Neural progenitor cell (in vitro differentiated cells): ENCODE measurements at regions not wholly inside any gene's neighbourhood (a gene's known extent, or its start where the extent isn't known, plus 50 kb on each side); places are given as distances from the start of the nearest gene placed in this dataset.

ENCODE experiments used
- DNase-seq: peaks from one replicate; pipeline ENCODE4 v3.0.0-alpha.2; 2016; ENCODE audit warnings: low spot score
- H2AFZ ChIP-seq: fragments of 200-600 bp; sonication (generic); replicated peaks from 2 replicates; pipeline ENCODE4 v1.6.1; 2016; ENCODE audit warnings: antibody characterized with exemption
- H3F3A ChIP-seq: fragments of 200-600 bp; sonication (generic); 2 replicates; pipeline ENCODE4 v1.6.1; 2016; ENCODE audit warnings: antibody characterized with exemption, low read depth
- H3K27ac ChIP-seq: fragments of 200-600 bp; sonication (generic); 2 replicates; pipeline ENCODE4 v1.5.1; 2016; ENCODE audit warnings: mild to moderate bottlenecking
- H3K27me3 ChIP-seq: fragments of 200-600 bp; sonication (generic); 2 replicates; pipeline ENCODE4 v1.6.1; 2016; ENCODE audit warnings: mild to moderate bottlenecking, moderate library complexity
- H3K36me3 ChIP-seq: fragments of 200-600 bp; sonication (generic); 2 replicates; pipeline ENCODE4 v1.5.1; 2016
- H3K4me1 ChIP-seq: fragments of 200-600 bp; sonication (generic); 2 replicates; pipeline ENCODE4 v1.6.1; 2016; ENCODE audit warnings: mixed run types
- H3K4me2 ChIP-seq: fragments of 200-600 bp; sonication (generic); 2 replicates; pipeline ENCODE4 v1.6.1; 2016
- H3K4me3 ChIP-seq: fragments of 200-600 bp; sonication (generic); 2 replicates; pipeline ENCODE4 v1.5.1; 2016
- H3K79me2 ChIP-seq: fragments of 200-600 bp; sonication (generic); 2 replicates; pipeline ENCODE4 v1.6.1; 2016; ENCODE audit warnings: low read depth
- H3K9ac ChIP-seq: fragments of 200-600 bp; sonication (generic); 2 replicates; pipeline ENCODE4 v1.6.1; 2016
- H3K9me3 ChIP-seq: fragments of 200-600 bp; sonication (generic); 2 replicates; pipeline ENCODE4 v1.5.1; 2016; ENCODE audit warnings: low read depth
- H4K20me1 ChIP-seq: fragments of 200-600 bp; sonication (generic); 2 replicates; pipeline ENCODE4 v1.6.1; 2016; ENCODE audit warnings: low read depth
- H3K27ac Mint-ChIP-seq: 3 replicates; pipeline ENCODE4 v1.8.0; 2021; ENCODE audit warnings: mixed read lengths
- H3K27me3 Mint-ChIP-seq: 2 replicates; pipeline ENCODE4 v1.8.0; 2022; ENCODE audit warnings: low read depth, mild to moderate bottlenecking, inconsistent platforms, moderate library complexity, mixed read lengths; ENCODE audit not compliant: insufficient read depth
- H3K36me3 Mint-ChIP-seq: 3 replicates; pipeline ENCODE4 v1.8.0; 2021; ENCODE audit warnings: mixed read lengths
- H3K4me1 Mint-ChIP-seq: 3 replicates; pipeline ENCODE4 v1.8.0; 2021; ENCODE audit warnings: mixed read lengths
- H3K4me3 Mint-ChIP-seq: 3 replicates; pipeline ENCODE4 v1.8.0; 2021; ENCODE audit warnings: mild to moderate bottlenecking, moderate library complexity, mixed read lengths
- H3K9me3 Mint-ChIP-seq: 3 replicates; pipeline ENCODE4 v1.8.0; 2020; ENCODE audit warnings: mixed read lengths
- EZH2 ChIP-seq: fragments of 200-600 bp; sonication (generic); IDR thresholded peaks from 2 replicates; pipeline ENCODE4 v1.6.1; 2017; ENCODE audit warnings: antibody characterized with exemption, mild to moderate bottlenecking, moderate library complexity
- EZH2phosphoT487 ChIP-seq: fragments of 200-600 bp; sonication (generic); IDR thresholded peaks from 2 replicates; pipeline ENCODE4 v1.6.1; 2017; ENCODE audit warnings: antibody characterized with exemption
- TF ChIP-seq, protein P1 (sequence below): fragments of 200-600 bp; sonication (generic); IDR thresholded peaks from 2 replicates; pipeline ENCODE4 v1.5.1; 2017; ENCODE audit warnings: antibody characterized with exemption, mild to moderate bottlenecking

GRCh38 chr9:117535973-117536372 lies 121.1 kb upstream of the ASTN2 start:
- no peaks in the 10 kb centered on the region for H3K36me3 Mint-ChIP-seq

DNA sequence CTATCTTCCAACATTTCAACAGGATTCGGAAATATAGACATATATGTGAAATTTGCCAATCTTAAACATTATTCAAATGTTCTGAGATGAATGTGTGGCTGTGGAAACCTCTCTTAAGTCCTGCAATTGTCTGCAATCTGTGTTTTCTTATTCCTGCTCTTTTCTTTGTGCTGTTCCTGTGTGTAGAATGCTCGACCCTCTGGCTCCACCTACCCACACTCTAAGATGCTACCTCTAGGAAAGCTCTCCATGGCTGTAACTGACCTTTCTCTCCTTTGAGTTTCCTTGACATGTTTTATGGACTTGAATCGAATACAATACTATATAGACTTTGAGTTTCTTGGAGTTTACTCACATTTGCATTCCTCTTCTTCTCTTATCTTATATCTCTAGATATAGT lies 120.6 kb upstream of the ASTN2 start:
- Histone ChIP-seq H3K4me2 (no peak overlapping the region), H3K27ac (no peak overlapping the region), H3K27me3 (no peaks in the 10 kb centered on the region), H3K36me3 (no peaks in the 10 kb centered on the region), H4K20me1 (no peaks in the 10 kb centered on the region), H2AFZ (peak overlapping the region; percentile 99), H3K4me3 (no peak overlapping the region), H3K9ac (no peak overlapping the region), H3K79me2 (no peaks in the 10 kb centered on the region), H3F3A (no peaks in the 10 kb centered on the region), H3K9me3 (no peaks in the 10 kb centered on the region), H3K4me1 (peaks cover 9% of the 10 kb centered on the region)
- no peaks in the 10 kb centered on the region for H3K4me1 Mint-ChIP-seq
- no peak for TF ChIP-seq EZH2
- TF ChIP-seq, protein P1, sequence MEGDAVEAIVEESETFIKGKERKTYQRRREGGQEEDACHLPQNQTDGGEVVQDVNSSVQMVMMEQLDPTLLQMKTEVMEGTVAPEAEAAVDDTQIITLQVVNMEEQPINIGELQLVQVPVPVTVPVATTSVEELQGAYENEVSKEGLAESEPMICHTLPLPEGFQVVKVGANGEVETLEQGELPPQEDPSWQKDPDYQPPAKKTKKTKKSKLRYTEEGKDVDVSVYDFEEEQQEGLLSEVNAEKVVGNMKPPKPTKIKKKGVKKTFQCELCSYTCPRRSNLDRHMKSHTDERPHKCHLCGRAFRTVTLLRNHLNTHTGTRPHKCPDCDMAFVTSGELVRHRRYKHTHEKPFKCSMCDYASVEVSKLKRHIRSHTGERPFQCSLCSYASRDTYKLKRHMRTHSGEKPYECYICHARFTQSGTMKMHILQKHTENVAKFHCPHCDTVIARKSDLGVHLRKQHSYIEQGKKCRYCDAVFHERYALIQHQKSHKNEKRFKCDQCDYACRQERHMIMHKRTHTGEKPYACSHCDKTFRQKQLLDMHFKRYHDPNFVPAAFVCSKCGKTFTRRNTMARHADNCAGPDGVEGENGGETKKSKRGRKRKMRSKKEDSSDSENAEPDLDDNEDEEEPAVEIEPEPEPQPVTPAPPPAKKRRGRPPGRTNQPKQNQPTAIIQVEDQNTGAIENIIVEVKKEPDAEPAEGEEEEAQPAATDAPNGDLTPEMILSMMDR, result peak; percentile 44
- no peak overlapping the region for H3K4me3 Mint-ChIP-seq
- peaks cover 2% of the 10 kb centered on the region for H3K27me3 Mint-ChIP-seq
- H3K27ac Mint-ChIP-seq, result no peak overlapping the region
- no peaks in the 10 kb centered on the region for H3K36me3 Mint-ChIP-seq
- DNase-seq, result peak; percentile 51
- no peaks in the 10 kb centered on the region for H3K9me3 Mint-ChIP-seq

More at GRCh38 chr9:117535973-117536372, 121.1 kb upstream of the ASTN2 start:
- Histone ChIP-seq H3K27me3 (no peaks in the 10 kb centered on the region), H3K79me2 (no peaks in the 10 kb centered on the region), H4K20me1 (no peaks in the 10 kb centered on the region), H3K4me3 (no peak overlapping the region), H3F3A (no peaks in the 10 kb centered on the region), H2AFZ (no peak overlapping the region), H3K4me2 (no peak overlapping the region), H3K27ac (no peak overlapping the region), H3K9me3 (no peaks in the 10 kb centered on the region), H3K36me3 (no peaks in the 10 kb centered on the region), H3K9ac (no peak overlapping the region), H3K4me1 (peaks cover 9% of the 10 kb centered on the region)
- no peaks in the 10 kb centered on the region for H3K9me3 Mint-ChIP-seq
- H3K4me3 Mint-ChIP-seq, result no peak overlapping the region
- DNase-seq, result no peak
- TF ChIP-seq EZH2phosphoT487, result no peak
- TF ChIP-seq, protein P1, result no peak
- TF ChIP-seq EZH2, result no peak
- H3K27me3 Mint-ChIP-seq, result peaks cover 2% of the 10 kb centered on the region
- H3K27ac Mint-ChIP-seq, result no peak overlapping the region
- H3K4me1 Mint-ChIP-seq, result no peaks in the 10 kb centered on the region

GRCh38 chr9:117528225-117528624 lies 113.4 kb upstream of the ASTN2 start:
- H3K9me3 Mint-ChIP-seq, result no peaks in the 10 kb centered on the region
- H2AFZ ChIP-seq, result no peak overlapping the region
- no peaks in the 10 kb centered on the region for H3K4me1 Mint-ChIP-seq
- H3K4me1 ChIP-seq, result no peaks in the 10 kb centered on the region
- H3K27ac ChIP-seq, result no peak overlapping the region
- no peak overlapping the region for H3K9ac ChIP-seq
- no peak overlapping the region for H3K27ac Mint-ChIP-seq
- H3F3A ChIP-seq, result no peaks in the 10 kb centered on the region
- DNase-seq, result no peak
- TF ChIP-seq EZH2, result no peak
- TF ChIP-seq, protein P1, result no peak
- TF ChIP-seq EZH2phosphoT487, result no peak
- H3K27me3 ChIP-seq, result no peaks in the 10 kb centered on the region
- no peaks in the 10 kb centered on the region for H3K79me2 ChIP-seq
- peaks cover 2% of the 10 kb centered on the region for H3K27me3 Mint-ChIP-seq
- H3K4me3 ChIP-seq, result no peak overlapping the region
- no peak overlapping the region for H3K4me2 ChIP-seq
- H3K36me3 Mint-ChIP-seq, result no peaks in the 10 kb centered on the region
- H3K36me3 ChIP-seq, result no peaks in the 10 kb centered on the region
- no peak overlapping the region for H3K4me3 Mint-ChIP-seq
- H4K20me1 ChIP-seq, result no peaks in the 10 kb centered on the region
- H3K9me3 ChIP-seq, result no peaks in the 10 kb centered on the region
